K562 (cell line): ENCODE measurements at regions not wholly inside any gene's neighbourhood (a gene's known extent, or its start where the extent isn't known, plus 50 kb on each side); places are given as distances from the start of the nearest gene placed in this dataset.

Source experiments
- CTCF ChIP-seq, 3 experiments: IDR thresholded peaks in 2 of 3; conservative IDR thresholded peaks in 1 of 3; 2 replicates each; pipeline ENCODE4 v1.5.1; 2011 to 2012; ENCODE audit warnings: low read length in 3 of 3, mild to moderate bottlenecking in 3 of 3, control low read depth in 2 of 3, improper control_type of control experiment in 1 of 3, inconsistent platforms in 1 of 3, low read depth in 1 of 3, mixed read lengths in 1 of 3, moderate library complexity in 1 of 3; ENCODE audit not compliant: insufficient read depth in 2 of 3
- NFRKB ChIP-seq: fragments of 450-650 bp; IDR thresholded peaks from 2 replicates; pipeline ENCODE4 v1.6.1; 2016; ENCODE audit warnings: low read depth
- POLR2AphosphoS5 ChIP-seq: IDR thresholded peaks from 2 replicates; pipeline ENCODE4 v1.6.1; 2011; ENCODE audit warnings: mild to moderate bottlenecking, low read depth, low read length, moderate library complexity; ENCODE audit not compliant: control insufficient read depth, insufficient read depth
- SIN3A ChIP-seq, 2 experiments: fragments of 150-350 bp in 1 of 2; IDR thresholded peaks; 2 replicates each; pipeline ENCODE4 v1.6.1; 2011 to 2016; ENCODE audit warnings: borderline replicate concordance in 2 of 2, low read depth in 2 of 2, low read length in 2 of 2, mild to moderate bottlenecking in 2 of 2, moderate library complexity in 2 of 2; ENCODE audit not compliant: control insufficient read depth in 1 of 2
- ZNF146 ChIP-seq: IDR thresholded peaks from one replicate; pipeline ENCODE4 v1.6.1; 2018; ENCODE audit warnings: missing compliant biosample characterization; ENCODE audit not compliant: unreplicated experiment

GRCh38 chr13:70784207-70784989, 676.1 kb upstream of the KLHL1 start:
- TF ChIP-seq POLR2AphosphoS5: no peak
- no peak for TF ChIP-seq SIN3A (IDR thresholded peaks at IDR 0.05; ENCODE audit: borderline replicate concordance in 2 of 2, control insufficient read depth in 1 of 2, low read depth in 2 of 2, low read length in 2 of 2)
- no peak for TF ChIP-seq ZNF146 (CRISPR knock-in tag)
- no peak for TF ChIP-seq CTCF (IDR thresholded peaks at IDR 0.05 in 2 of 3, conservative IDR thresholded peaks at IDR 0.05 in 1 of 3; ENCODE audit: insufficient read depth in 2 of 3, low read depth in 1 of 3, low read length in 3 of 3)
- no peak for TF ChIP-seq NFRKB
